GM21717 (cell line): ENCODE measurements at regions not wholly inside any gene's neighbourhood (a gene's known extent, or its start where the extent isn't known, plus 50 kb on each side); places are given as distances from the start of the nearest gene placed in this dataset.

Source experiments
- ATAC-seq: cut with Tn5 transposase; IDR thresholded peaks from one replicate; pipeline ENCODE4 v1.9.1; 2021; ENCODE audit warnings: mild to moderate bottlenecking, moderate library complexity; ENCODE audit not compliant: unreplicated experiment

- ATAC-seq: no peak
Observed at GRCh38 chr6:6834356-6835222, 246.1 kb downstream of the LY86 start.

GRCh38 chr6:6835223-6835503, 246.6 kb downstream of the LY86 start:
- ATAC-seq: no peak

- no peak for ATAC-seq
Observed at GRCh38 chr6:6836609-6837406, 248.3 kb downstream of the LY86 start.

GRCh38 chr6:6837541-6838080, 249.1 kb downstream of the LY86 start:
- ATAC-seq: no peak

- peak; percentile 87 for ATAC-seq
Observed at GRCh38 chr6:6840831-6841291, 252.3 kb downstream of the LY86 start.

GRCh38 chr6:6841571-6841970, 253.1 kb downstream of the LY86 start:
- no peak for ATAC-seq

- ATAC-seq: no peak
Observed at GRCh38 chr6:6842291-6842690, 253.8 kb downstream of the LY86 start.

GRCh38 chr6:6843057-6843627, 254.6 kb downstream of the LY86 start:
- ATAC-seq: no peak

GRCh38 chr6:6843777-6844176, 255.3 kb downstream of the LY86 start:
- no peak for ATAC-seq

- no peak for ATAC-seq
Observed at GRCh38 chr6:6844530-6844929, 256.0 kb downstream of the LY86 start.

GRCh38 chr6:6845603-6846002, 257.1 kb downstream of the LY86 start:
- no peak for ATAC-seq

GRCh38 chr6:6847591-6847990, 259.1 kb downstream of the LY86 start:
- ATAC-seq: no peak

- no peak for ATAC-seq
Observed at GRCh38 chr6:6851059-6851948, 256.5 kb upstream of the RREB1 start.

GRCh38 chr6:6851949-6852261, 255.9 kb upstream of the RREB1 start:
- no peak for ATAC-seq

GRCh38 chr6:6856538-6857523, 250.9 kb upstream of the RREB1 start:
- ATAC-seq: peak; percentile 88

- ATAC-seq: no peak
Observed at GRCh38 chr6:6857528-6857927, 250.2 kb upstream of the RREB1 start.

- no peak for ATAC-seq
Observed at GRCh38 chr6:6858533-6858982, 249.2 kb upstream of the RREB1 start.

- no peak for ATAC-seq
Observed at GRCh38 chr6:6859105-6859504, 248.7 kb upstream of the RREB1 start.

GRCh38 chr6:6859722-6860121, 248.0 kb upstream of the RREB1 start:
- no peak for ATAC-seq
